UCSD-AML1 (cell line): ENCODE measurements at regions not wholly inside any gene's neighbourhood (a gene's known extent, or its start where the extent isn't known, plus 50 kb on each side); places are given as distances from the start of the nearest gene placed in this dataset.
A peak's percentile ranks its signal among the peaks of the same experiment; 100 is the strongest.

Experiments used
- DNase-seq: peaks from one replicate; lab custom pipeline; 2025; ENCODE audit not compliant: unreplicated experiment; lab: John Stamatoyannopoulos, UW

DNA sequence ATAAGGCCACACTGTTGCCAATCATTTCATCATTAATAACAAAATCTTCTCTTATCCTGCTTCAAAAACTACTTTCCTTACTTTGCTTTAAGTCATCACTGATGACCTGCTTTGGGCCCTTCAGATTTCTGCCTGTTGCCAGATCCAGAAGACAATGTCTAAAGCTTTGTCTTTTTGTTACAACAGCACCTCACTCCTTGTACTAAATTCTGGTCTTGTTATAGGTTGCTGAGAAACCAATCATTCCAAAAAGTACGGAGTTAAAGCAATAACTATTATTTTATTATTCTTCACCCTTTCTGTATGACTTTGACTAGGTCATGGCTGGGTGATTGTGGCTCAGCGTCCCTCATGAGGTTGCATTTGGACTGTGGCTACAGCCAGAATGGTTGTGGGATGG, 633.5 kb downstream of the PTPRU start:
- no peak for DNase-seq

DNA sequence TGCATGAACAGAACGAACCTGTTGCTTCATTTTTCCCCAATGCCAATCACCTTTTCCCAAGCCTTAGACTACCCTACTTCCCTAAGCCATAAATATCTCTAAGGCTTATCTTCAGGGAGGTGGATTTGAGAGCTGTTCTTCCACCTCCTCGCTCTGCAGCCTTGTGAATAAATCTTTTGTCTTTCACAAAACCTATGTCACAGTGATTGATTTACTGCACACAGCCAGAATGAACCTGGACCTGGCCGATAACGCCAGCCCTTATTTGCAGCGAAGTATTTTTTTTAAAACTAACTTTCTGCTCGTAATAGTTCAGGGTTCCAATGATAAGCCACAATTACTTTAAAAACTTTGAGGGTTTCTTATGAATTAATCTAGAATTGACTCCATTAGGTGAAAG, 632.6 kb downstream of the PTPRU start:
- DNase-seq: no peak

GRCh38 chr1:29868096-29868495, 631.8 kb downstream of the PTPRU start:
- no peak for DNase-seq

GRCh38 chr1:29865051-29865450, 628.7 kb downstream of the PTPRU start:
- DNase-seq: no peak

DNA sequence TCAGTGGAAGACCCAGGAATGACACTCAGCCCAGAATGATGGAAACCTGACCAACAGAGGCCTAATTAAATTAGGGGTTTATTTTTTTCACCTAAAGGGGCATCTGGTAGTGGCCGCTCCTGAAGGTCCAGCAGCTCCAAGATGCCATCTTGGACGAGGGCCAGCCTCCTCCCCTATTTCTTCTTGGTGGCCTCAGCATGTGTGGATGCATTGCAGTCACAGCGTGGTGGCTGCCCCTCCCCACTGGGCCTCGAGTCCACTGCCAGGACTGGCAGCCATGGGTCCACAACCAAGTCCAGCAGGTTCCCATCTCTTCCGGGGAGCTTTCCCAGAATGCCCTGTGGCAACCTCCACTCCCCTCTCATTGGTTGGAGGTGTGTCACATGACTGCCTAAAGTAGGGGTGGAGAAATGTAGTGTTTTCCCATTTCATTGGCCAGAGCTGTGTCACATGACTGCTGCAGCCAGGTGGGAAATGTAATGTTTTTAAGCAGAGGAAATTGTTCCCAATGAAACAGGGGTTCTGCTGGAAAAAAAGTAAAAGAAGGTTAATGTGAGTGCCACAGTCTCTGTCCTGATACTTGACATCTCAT, 628.2 kb downstream of the PTPRU start:
- DNase-seq: no peak

DNA sequence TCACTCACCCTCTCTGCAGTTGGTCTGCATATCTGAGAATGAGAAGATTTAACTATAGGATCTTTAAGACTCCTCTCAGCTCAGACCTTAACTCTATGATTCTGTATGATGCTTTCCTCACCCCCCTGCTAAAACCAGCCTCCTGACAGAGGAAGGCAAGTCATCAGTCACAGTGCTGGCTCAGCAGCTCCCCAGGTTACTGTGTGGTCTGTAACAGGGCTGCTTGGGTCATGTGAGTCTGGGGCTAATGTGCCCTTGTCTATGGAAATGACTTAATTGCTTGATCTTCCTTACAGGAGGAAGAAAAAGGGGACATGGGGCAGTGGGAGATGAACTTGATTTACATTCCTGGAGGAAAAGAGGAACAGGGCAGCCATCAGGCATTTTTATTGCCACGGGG, 625.6 kb downstream of the PTPRU start:
- no peak for DNase-seq

DNA sequence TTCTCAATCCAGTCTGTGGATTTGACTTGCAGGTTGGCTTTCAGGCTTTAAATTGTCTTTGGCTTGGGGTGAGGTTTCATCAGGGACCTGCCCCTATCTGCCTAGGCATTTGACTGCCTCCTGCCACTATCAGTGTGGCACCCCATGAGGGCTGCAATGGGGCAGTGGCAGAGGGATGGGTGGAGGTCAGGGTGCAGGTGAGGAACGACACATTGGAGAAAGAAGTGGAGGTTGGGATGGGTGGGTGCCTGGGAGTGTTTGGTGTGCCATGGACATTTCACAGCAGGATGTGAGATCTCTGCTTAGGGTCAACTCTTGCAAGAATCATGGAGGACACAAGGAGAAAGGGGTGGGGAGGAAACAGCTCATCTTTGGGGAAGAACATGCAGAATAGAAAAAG, 625.1 kb downstream of the PTPRU start:
- DNase-seq: no peak

DNA sequence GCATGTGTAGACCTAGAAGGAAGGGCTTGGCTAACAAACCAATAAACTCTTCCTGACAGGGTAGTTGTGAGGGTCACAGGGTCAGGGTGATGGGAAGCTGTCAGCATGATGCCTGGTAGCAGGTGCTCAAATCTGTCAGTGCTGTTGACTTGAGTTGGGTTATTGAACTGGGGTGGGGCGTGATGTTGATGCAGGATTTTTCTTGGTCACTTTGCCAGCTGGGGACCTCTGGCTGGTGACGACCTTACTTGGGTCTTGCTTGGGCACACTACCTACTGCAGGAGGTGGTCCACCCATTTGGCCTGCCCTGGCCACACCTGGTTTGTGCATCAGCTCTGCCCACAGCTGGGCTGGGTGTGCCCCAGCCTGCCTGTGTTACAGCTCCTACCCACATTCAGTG, 624.4 kb downstream of the PTPRU start:
- no peak for DNase-seq

DNA sequence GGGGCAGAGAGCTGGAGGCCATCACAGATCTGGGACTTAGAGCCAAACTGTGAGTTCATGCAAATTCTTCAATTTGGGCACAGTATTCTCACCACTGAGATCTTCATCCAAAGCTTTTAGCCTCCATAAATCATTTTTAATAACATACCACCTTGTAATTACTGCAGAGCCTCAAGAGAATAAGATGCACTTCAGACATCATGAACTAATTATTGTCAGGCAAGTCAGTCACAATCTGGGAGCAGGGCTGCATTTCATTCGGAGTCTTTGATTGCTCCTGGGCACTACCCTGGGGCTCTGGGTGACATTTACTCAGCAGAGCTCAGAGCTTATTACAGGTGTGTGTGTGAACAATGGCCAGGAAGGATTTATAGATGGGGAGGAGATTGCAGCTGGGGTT, 623.7 kb downstream of the PTPRU start:
- no peak for DNase-seq

DNA sequence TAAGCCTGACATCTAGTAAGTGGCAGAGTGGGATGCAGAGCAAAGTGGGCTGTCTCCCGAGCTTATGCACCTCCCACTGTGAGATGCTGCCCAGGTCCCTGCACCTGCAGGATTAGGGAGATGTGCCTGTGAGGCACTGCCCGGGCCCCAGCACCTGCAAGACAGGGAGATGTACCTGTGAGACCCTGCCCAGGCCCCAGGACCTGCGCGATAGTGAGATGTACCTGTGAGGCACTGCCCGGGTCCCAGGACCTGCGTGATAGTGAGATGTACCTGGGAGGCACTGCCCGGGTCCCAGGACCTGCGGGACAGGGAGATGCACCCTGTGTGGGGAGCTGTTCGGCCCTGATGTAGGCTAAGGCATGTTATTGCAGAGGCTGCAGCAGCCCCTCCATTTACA, 622.8 kb downstream of the PTPRU start:
- no peak for DNase-seq

- DNase-seq: no peak
Observed at GRCh38 chr1:29858646-29859045, 622.3 kb downstream of the PTPRU start.

DNA sequence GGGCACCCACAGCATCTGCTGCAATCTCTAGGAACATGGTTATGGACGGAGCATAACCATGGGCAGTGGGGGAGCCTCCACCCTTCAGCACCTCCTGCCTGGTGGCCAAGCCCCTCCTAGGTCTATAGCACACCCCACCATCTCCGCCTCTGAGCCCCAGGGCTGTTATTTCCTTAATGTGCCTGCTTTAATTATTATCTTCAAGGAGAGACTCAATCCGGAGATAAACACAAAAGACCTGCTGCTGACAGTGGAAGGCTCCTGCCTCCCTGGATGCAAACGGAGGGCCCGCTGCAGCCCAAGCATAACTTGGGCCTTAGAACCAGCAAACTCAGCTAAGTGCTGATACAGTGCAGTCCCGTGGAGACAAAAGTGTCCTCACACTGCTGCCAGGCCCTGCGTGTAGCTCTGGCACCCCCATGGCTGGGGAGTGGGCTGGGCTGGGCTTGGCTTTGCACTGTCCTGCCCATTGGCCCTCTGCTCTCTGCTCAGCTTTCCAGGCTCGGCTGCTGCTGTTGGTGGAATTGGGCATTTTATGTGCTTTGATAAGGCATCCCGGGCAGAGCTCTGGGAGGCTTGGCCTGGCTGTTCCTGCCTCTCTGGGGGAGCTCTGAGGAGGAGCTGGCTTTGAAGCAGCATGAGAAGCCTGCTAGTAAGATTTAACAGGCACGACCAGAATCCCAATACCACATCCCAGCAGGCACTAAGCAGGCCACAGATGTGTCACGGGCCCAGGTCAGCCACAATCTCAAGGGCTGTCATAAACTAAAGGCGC, 620.2 kb downstream of the PTPRU start:
- DNase-seq: no peak

DNA sequence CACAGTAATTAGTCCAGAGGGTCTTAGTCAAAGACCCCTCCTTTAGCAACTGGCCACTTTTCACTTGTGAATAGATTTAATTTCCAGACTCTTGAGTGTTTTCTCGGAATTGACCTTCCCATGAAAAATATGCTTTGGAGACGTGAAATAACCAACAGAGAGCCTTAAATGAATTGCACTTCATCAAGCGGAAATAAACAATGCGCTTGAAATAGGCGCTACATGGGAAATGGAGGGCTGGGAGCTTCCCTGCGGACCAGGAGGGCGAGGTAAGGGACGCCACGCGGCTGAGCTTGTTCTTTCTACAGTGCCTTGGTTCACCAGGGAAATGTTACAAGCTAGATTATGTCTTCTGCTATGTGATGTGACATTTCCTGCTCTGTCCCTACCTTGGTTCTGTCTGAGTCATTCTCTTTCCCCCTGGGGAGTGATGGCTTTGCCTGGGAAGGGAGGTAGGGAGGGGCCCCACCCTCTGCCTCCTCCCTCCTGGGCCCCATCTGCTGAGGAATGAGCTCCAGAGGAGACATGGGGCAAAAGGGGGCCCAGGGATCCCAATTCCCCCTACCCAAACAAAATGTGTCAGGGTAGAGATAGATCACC, 619.3 kb downstream of the PTPRU start:
- DNase-seq: no peak

GRCh38 chr1:29854700-29855276, 618.5 kb downstream of the PTPRU start:
- DNase-seq: no peak

GRCh38 chr1:29853716-29854330, 617.5 kb downstream of the PTPRU start:
- no peak for DNase-seq

DNA sequence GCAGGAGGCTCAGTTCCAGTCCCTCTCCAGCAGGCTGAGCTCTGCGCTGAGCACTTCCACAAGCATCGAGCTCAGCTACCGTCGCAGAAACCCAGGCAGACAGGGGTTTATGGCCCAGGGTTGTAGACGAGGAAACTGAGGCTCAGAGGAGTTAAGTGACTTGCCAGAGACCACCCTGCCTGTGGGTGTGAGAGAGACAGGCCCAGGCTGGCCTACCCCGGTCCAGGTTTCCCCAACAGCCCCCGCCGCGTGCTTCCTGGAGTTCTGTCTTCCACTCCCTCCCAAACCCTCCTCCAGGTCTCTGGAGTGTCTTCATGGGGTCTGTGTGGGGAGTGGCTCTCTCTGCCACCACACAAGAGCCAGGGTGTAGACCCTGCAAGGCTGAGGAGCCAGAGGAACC, 615.9 kb downstream of the PTPRU start:
- DNase-seq: no peak

DNA sequence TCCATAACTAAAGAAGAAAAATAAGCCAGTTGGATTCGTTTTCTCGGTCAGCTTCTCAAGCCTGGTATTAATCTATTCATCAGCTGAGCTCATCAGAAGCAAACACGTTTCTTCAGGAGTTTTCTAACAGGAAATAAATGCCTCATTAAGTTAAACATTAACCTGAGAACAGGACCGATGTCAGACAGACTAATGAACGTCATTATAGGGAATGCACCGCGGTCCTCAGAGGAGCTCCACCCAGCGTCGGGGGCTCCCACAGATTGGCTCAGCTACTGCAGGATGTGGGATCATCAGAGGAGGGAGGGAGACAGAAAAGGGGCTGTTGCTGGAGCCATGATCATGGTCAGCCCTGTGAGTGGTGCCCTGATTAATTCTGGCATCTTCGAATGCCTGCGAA, 615.4 kb downstream of the PTPRU start:
- DNase-seq: no peak

GRCh38 chr1:29849991-29850757, 613.9 kb downstream of the PTPRU start:
- DNase-seq: no peak

GRCh38 chr1:29849038-29849750, 612.9 kb downstream of the PTPRU start:
- peak; percentile 36 for DNase-seq

DNA sequence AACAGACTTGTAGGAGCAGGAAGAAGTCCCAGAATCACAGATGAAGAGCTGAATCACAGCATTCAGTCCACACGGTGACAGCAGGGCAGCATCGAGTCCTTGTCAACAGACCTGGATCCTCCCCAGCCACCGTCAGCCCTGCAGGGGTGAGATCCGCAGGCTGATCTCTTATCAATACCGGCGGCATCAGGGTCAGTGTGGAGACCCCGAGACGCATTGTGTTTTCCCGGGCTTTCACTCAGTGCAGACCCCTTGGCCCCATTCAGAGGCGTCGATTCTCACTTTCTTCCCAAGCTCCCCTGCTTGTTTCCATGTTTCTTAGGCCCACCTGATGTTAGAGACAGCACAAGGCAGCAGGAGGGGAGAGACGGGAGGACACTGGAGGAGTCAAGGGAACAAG, 609.6 kb downstream of the PTPRU start:
- DNase-seq: no peak
